ENCODE measurements at regions not wholly inside any gene's neighbourhood (a gene's known extent, or its start where the extent isn't known, plus 50 kb on each side); places are given as distances from the start of the nearest gene placed in this dataset.

DNA sequence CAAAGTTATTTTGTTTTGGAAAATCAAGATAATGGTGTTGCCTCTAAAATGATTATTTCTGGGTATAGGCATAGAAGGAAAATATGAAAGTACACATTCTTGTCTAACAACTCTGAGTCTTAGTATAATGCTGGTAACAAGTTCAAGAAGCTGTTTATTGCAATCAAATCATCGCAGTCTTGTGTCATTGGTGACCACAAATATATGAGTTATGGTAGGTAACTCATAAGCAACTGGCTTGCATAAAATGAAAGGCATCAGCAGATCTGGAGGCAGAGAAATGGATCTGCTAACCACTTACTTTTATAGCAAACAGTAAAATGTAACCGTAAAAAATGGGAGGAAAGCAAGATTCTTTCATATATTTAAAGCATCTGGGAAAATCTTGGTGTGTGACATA, 156.2 kb upstream of the TCF4 start:
- Histone ChIP-seq H3K27ac (ENCODE audit: low read depth, low read length) (no peak overlapping the region), H3K9ac (replicated peaks in 1 of 4; ENCODE audit: extremely low read depth in 1 of 4, low read depth in 3 of 4, low read length in 3 of 4) (no peak overlapping the region), H3K14ac (ENCODE audit: insufficient read length) (no peak overlapping the region), H2BK15ac (ENCODE audit: low read length) (no peak overlapping the region), H4K91ac (replicated peaks; ENCODE audit: insufficient read length, low read length) (no peak overlapping the region), H3K4me2 (ENCODE audit: insufficient read depth in 1 of 2, low read depth in 2 of 2, low read length in 2 of 2) (no peak overlapping the region), H3K27me3 (replicated peaks in 1 of 4; ENCODE audit: control insufficient read depth in 3 of 4, extremely low read depth in 1 of 4, insufficient read depth in 3 of 4, low read length in 3 of 4) (no peaks in the 10 kb centered on the region), H3K4me3 (ENCODE audit: extremely low read depth in 1 of 4, insufficient read depth in 2 of 4, low read depth in 3 of 4, low read length in 4 of 4) (no peak overlapping the region), H3K4me1 (replicated peaks in 1 of 4; ENCODE audit: control insufficient read depth in 3 of 4, insufficient read depth in 4 of 4, low read length in 3 of 4) (no peaks in the 10 kb centered on the region), H3K36me3 (ENCODE audit: control insufficient read depth in 2 of 4, insufficient read depth in 4 of 4, low read length in 3 of 4) (no peaks in the 10 kb centered on the region), H4K8ac (ENCODE audit: extremely low read depth, insufficient read depth, low read length) (no peak overlapping the region), H3K9me3 (ENCODE audit: insufficient read depth in 2 of 2, low read depth in 1 of 2, low read length in 1 of 2) (no peaks in the 10 kb centered on the region), H3K79me1 (ENCODE audit: low read depth, low read length) (no peaks in the 10 kb centered on the region), H3K18ac (ENCODE audit: extremely low read depth, low read length) (no peak overlapping the region), H3K4ac (replicated peaks; ENCODE audit: insufficient read length, low read depth, low read length) (no peak overlapping the region), H2BK120ac (replicated peaks; ENCODE audit: low read depth, low read length) (no peak overlapping the region), H2BK5ac (ENCODE audit: low read depth, low read length) (no peak overlapping the region), H3K23ac (ENCODE audit: insufficient read length) (no peak overlapping the region), H4K5ac (ENCODE audit: insufficient read length, low read depth, low read length) (no peak overlapping the region), H3K56ac (replicated peaks; ENCODE audit: insufficient read length, low read depth, low read length) (no peak overlapping the region), H2BK12ac (ENCODE audit: low read depth, low read length) (no peak overlapping the region), H4K20me1 (replicated peaks in 1 of 2; ENCODE audit: control insufficient read depth in 1 of 2, insufficient read depth in 2 of 2, low read length in 2 of 2) (no peaks in the 10 kb centered on the region), H3K79me2 (ENCODE audit: control insufficient read depth in 1 of 2, insufficient read depth in 2 of 2, low read length in 2 of 2) (no peaks in the 10 kb centered on the region), H3K23me2 (ENCODE audit: low read depth, low read length) (no peaks in the 10 kb centered on the region), H2BK20ac (ENCODE audit: low read length) (no peak overlapping the region), H2AFZ (ENCODE audit: low read length) (no peak overlapping the region), H2AK5ac (ENCODE audit: low read depth, low read length) (no peak overlapping the region)
- CTCF ChIA-PET (ENCODE audit: partially characterized antibody) = interaction anchor here (0.6 kb wide), 1 partner anchor 136 kb away, joined by 3 read pairs; no protein-coding TSS in a partner anchor
- no peak for DNase-seq (ENCODE audit: low read depth in 1 of 2, low spot score in 2 of 2)
- FAIRE-seq = no peak
- WGBS, 2 experiments (ENCODE audit: extremely low coverage in 1 of 2, insufficient coverage in 1 of 2, insufficient read length in 1 of 2, insufficient replicate concordance in 2 of 2, low coverage in 1 of 2, low lambda C conversion rate in 2 of 2, missing lambda C conversion rate in 1 of 2) = 93% methylated on average over 2 of the region's 2 CpGs; no CpG with 5 or more reads in 1 of the 2 experiments
- POLR2A ChIA-PET (ENCODE audit: partially characterized antibody) = no interaction called here
- TF ChIP-seq FOSL1 (IDR thresholded peaks at IDR 0.05; ENCODE audit: insufficient read depth, low read depth, low read length) (no peak), TBP (IDR thresholded peaks at IDR 0.05; ENCODE audit: low read depth, low read length) (no peak), PHF8 (conservative IDR thresholded peaks at IDR 0.05; ENCODE audit: low read depth, low read length) (no peak), RXRA (IDR thresholded peaks at IDR 0.05; ENCODE audit: insufficient read depth, low read depth, low read length) (no peak), TCF12 (IDR thresholded peaks at IDR 0.05; ENCODE audit: low read depth, low read length) (no peak), RNF2 (IDR thresholded peaks at IDR 0.05; ENCODE audit: borderline replicate concordance, low read depth, low read length, missing control alignments, poor library complexity, severe bottlenecking) (no peak), SAP30 (IDR thresholded peaks at IDR 0.05; ENCODE audit: insufficient read depth, insufficient replicate concordance, low read length) (no peak), KDM5A (IDR thresholded peaks at IDR 0.05; ENCODE audit: low read length) (no peak), SIX5 (IDR thresholded peaks at IDR 0.05; ENCODE audit: low read depth, low read length) (no peak), SRF (IDR thresholded peaks at IDR 0.05; ENCODE audit: low read depth, low read length) (no peak)
- TF ChIP-seq, protein P1, sequence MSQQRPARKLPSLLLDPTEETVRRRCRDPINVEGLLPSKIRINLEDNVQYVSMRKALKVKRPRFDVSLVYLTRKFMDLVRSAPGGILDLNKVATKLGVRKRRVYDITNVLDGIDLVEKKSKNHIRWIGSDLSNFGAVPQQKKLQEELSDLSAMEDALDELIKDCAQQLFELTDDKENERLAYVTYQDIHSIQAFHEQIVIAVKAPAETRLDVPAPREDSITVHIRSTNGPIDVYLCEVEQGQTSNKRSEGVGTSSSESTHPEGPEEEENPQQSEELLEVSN (IDR thresholded peaks at IDR 0.05) = no peak

Data from H1 (cell line).